Endodermal cell (in vitro differentiated cells): ENCODE measurements at regions not wholly inside any gene's neighbourhood (a gene's known extent, or its start where the extent isn't known, plus 50 kb on each side); places are given as distances from the start of the nearest gene placed in this dataset.

Experiments
- DNase-seq: peaks from one replicate; pipeline ENCODE4 v3.0.0-alpha.2; 2017
- H3K27ac ChIP-seq: 2 replicates; pipeline ENCODE4 v1.5.1; 2013; ENCODE audit warnings: mild to moderate bottlenecking, low read depth, low read length, moderate library complexity
- H3K27me3 ChIP-seq: 2 replicates; pipeline ENCODE4 v1.6.1; 2013; ENCODE audit warnings: mild to moderate bottlenecking, low read length, moderate library complexity; ENCODE audit not compliant: insufficient read depth, control insufficient read depth, poor library complexity, severe bottlenecking
- H3K36me3 ChIP-seq: 2 replicates; pipeline ENCODE4 v1.7.0; 2013; ENCODE audit warnings: mild to moderate bottlenecking, low read length, moderate library complexity; ENCODE audit not compliant: control insufficient read depth, insufficient read depth
- H3K4me1 ChIP-seq: one replicate; pipeline ENCODE4 v1.7.0; 2013; ENCODE audit warnings: low read length; ENCODE audit not compliant: control insufficient read depth, insufficient read depth
- H3K4me3 ChIP-seq: 2 replicates; pipeline ENCODE4 v1.5.1; 2013; ENCODE audit warnings: mild to moderate bottlenecking, low read length, moderate library complexity
- H3K9ac ChIP-seq: 2 replicates; pipeline ENCODE4 v1.6.1; 2013; ENCODE audit warnings: mild to moderate bottlenecking, low read length, moderate library complexity; ENCODE audit not compliant: poor library complexity, severe bottlenecking; ENCODE audit errors: extremely low read depth
- H3K9me3 ChIP-seq: 2 replicates; pipeline ENCODE4 v1.6.1; 2013; ENCODE audit warnings: mild to moderate bottlenecking, low read length, moderate library complexity; ENCODE audit not compliant: control insufficient read depth
- H3K27ac Mint-ChIP-seq: 2 replicates; pipeline ENCODE4 v1.8.0; 2020; ENCODE audit warnings: mixed read lengths
- H3K27me3 Mint-ChIP-seq: 2 replicates; pipeline ENCODE4 v1.8.0; 2021; ENCODE audit warnings: mild to moderate bottlenecking, mixed read lengths; ENCODE audit not compliant: insufficient read depth
- H3K36me3 Mint-ChIP-seq: 2 replicates; pipeline ENCODE4 v1.8.0; 2020; ENCODE audit warnings: low read depth, mixed read lengths
- H3K4me1 Mint-ChIP-seq: 2 replicates; pipeline ENCODE4 v1.8.0; 2020; ENCODE audit warnings: mixed read lengths
- H3K4me3 Mint-ChIP-seq: 2 replicates; pipeline ENCODE4 v1.8.0; 2020; ENCODE audit warnings: mild to moderate bottlenecking, moderate library complexity, mixed read lengths
- H3K9me3 Mint-ChIP-seq: 2 replicates; pipeline ENCODE4 v1.8.0; 2020; ENCODE audit warnings: mild to moderate bottlenecking, mixed read lengths
- CTCF ChIP-seq: fragments of 200-600 bp; sonication (generic); conservative IDR thresholded peaks from 2 replicates; pipeline ENCODE4 v1.5.0; 2021; ENCODE audit warnings: antibody characterized with exemption, mild to moderate bottlenecking
- WGBS, 2 experiments: methylation state at CpG; one replicate each; pipeline versions ENCODE4 v1.1.5 to v1.1.7; 2013; ENCODE audit warnings: missing lambda C conversion rate in 2 of 2, mixed read lengths in 1 of 2; ENCODE audit not compliant: insufficient coverage in 1 of 2, insufficient read length in 1 of 2; 5-methylcytosine and 5-hydroxymethylcytosine counted together

GRCh38 chr12:23193552-23193951 is 568.6 kb downstream of the ETNK1 start:
- Mint-ChIP-seq H3K27ac (no peak overlapping the region), H3K4me1 (no peaks in the 10 kb centered on the region), H3K27me3 (no peaks in the 10 kb centered on the region), H3K4me3 (no peak overlapping the region), H3K9me3 (peaks cover 3% of the 10 kb centered on the region), H3K36me3 (peaks cover 25% of the 10 kb centered on the region)
- peaks cover 15% of the 10 kb centered on the region for H3K36me3 ChIP-seq
- DNase-seq = no peak
- no peak overlapping the region for H3K27ac ChIP-seq
- no peak for TF ChIP-seq CTCF
- no peak overlapping the region for H3K4me3 ChIP-seq
- no peaks in the 10 kb centered on the region for H3K4me1 ChIP-seq
- peaks cover 4% of the 10 kb centered on the region for H3K9me3 ChIP-seq
- no peak overlapping the region for H3K9ac ChIP-seq
- WGBS, 2 experiments = 94% methylated on average over 2 of the region's 2 CpGs
- no peaks in the 10 kb centered on the region for H3K27me3 ChIP-seq

GRCh38 chr12:23197266-23197665 is 572.3 kb downstream of the ETNK1 start:
- Histone ChIP-seq H3K36me3 (peaks cover 4% of the 10 kb centered on the region), H3K4me1 (no peaks in the 10 kb centered on the region), H3K9ac (no peak overlapping the region), H3K27me3 (no peaks in the 10 kb centered on the region), H3K27ac (no peak overlapping the region), H3K4me3 (no peak overlapping the region), H3K9me3 (peaks cover 12% of the 10 kb centered on the region)
- Mint-ChIP-seq H3K27me3 (no peaks in the 10 kb centered on the region), H3K9me3 (peaks cover 12% of the 10 kb centered on the region), H3K36me3 (peaks cover 31% of the 10 kb centered on the region), H3K27ac (no peak overlapping the region), H3K4me1 (no peaks in the 10 kb centered on the region), H3K4me3 (no peak overlapping the region)
- no peak for TF ChIP-seq CTCF
- DNase-seq = no peak
- 88 to 100% methylated on average over 1 to 4 of the region's 4 CpGs for WGBS, 2 experiments

- Mint-ChIP-seq H3K36me3 (peaks cover 16% of the 10 kb centered on the region), H3K9me3 (peaks cover 16% of the 10 kb centered on the region), H3K4me1 (no peaks in the 10 kb centered on the region), H3K27me3 (no peaks in the 10 kb centered on the region), H3K27ac (no peak overlapping the region), H3K4me3 (no peak overlapping the region)
- no peak for TF ChIP-seq CTCF
- H3K9ac ChIP-seq = no peak overlapping the region
- no peaks in the 10 kb centered on the region for H3K27me3 ChIP-seq
- H3K36me3 ChIP-seq = no peaks in the 10 kb centered on the region
- no peak for DNase-seq
- H3K4me1 ChIP-seq = no peaks in the 10 kb centered on the region
- H3K4me3 ChIP-seq = no peak overlapping the region
- H3K27ac ChIP-seq = no peak overlapping the region
- WGBS, 2 experiments = 89 to 95% methylated on average over 3 to 4 of the region's 4 CpGs
- peaks cover 16% of the 10 kb centered on the region for H3K9me3 ChIP-seq
Observed at GRCh38 chr12:23202728-23203127, 577.8 kb downstream of the ETNK1 start.
